Fibroblast of skin of left quadriceps (primary cell): ENCODE measurements at regions not wholly inside any gene's neighbourhood (a gene's known extent, or its start where the extent isn't known, plus 50 kb on each side); places are given as distances from the start of the nearest gene placed in this dataset.

Experiments used
- DNase-seq, 2 experiments: peaks; one replicate each; pipeline ENCODE4 v3.0.0-alpha.2; 2013; ENCODE audit warnings: low read depth in 2 of 2

GRCh38 chr4:59068722-59069418, 1958.7 kb upstream of the IGFBP7 start:
- no peak for DNase-seq

DNA sequence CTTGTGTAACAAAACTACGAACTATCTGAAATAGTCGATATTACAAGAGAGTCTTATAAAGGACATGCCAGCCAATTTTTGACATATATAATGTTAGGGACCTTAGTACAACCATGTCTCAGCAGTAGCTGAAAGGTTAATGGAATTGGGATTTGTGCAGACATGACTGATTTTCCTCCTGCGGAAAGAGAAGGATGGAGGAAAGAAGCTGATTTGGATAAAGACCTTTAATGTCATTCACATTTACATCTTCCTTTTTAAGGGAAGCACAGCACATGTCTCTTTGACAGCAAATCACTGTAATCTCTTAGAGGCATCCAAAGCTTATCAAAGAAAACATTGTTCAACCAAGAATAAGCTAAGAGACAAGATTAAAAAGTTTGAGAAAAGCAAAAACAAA, 1976.2 kb upstream of the IGFBP7 start:
- DNase-seq, result no peak

- DNase-seq, result no peak
Observed at GRCh38 chr4:59091146-59092142, 1981.3 kb upstream of the IGFBP7 start.

DNA sequence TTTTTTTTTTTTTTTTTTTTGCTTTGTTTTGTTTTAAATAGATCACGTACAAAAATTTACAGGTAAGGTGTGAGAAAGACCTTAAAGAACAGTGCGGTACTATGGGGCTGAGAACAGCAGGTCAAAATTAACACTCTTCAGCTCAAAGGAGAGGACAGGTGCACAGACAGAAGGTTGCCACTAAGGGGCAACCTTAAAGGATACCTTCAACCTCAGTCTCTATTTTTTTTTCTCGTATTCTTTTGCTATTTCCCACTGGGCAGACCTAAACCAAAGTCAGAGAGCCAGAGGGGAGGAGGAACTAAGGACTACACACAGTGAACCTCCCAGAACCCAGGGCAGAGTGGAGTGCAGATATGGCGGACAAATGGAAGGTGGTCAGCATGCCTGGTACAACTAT, 1984.3 kb upstream of the IGFBP7 start:
- no peak for DNase-seq

- DNase-seq, result no peak
Observed at GRCh38 chr4:59102311-59102710, 1992.1 kb upstream of the IGFBP7 start.

- DNase-seq, result no peak
Observed at GRCh38 chr4:59120287-59120814, 2010.2 kb upstream of the IGFBP7 start.

DNA sequence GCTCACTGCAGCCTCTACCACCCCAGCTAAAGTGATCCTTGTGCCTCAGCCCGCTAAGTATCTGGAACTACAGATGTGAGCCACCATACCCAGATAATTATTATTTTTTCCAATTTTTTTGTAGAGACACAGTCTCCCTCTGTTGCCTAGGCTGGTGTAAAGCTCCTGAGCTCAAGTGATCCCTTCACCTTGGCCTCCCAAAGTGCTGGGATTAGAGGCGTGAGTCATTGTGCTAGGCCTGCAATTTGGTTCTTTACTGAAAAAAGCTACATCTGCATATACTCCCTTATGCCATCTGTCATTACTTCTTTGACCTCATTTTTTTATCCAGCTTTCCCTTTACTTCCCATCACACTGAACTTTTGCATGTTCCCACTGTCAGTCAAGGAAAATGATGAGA, 2012.4 kb upstream of the IGFBP7 start:
- DNase-seq, result no peak

GRCh38 chr4:59126159-59126558, 2016.0 kb upstream of the IGFBP7 start:
- no peak for DNase-seq

DNA sequence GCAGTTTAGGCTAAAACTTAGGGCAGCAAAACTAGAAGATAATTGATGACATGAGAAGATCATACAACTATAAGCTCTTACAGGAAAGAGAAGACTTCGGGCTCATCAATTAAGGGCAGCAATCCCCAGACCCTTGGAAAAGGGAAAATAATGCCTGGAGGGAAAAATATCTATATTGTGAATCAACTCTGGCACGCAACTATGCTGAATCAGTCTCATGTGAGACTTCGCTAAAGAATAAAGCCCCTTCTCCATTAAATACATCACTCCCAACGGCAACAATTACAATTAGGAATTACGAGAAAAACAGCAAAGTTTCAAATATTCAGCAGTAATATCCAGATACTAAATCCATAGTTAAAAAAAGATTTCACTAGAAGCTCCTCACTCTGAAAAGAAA, 2016.8 kb upstream of the IGFBP7 start:
- DNase-seq, result no peak

DNA sequence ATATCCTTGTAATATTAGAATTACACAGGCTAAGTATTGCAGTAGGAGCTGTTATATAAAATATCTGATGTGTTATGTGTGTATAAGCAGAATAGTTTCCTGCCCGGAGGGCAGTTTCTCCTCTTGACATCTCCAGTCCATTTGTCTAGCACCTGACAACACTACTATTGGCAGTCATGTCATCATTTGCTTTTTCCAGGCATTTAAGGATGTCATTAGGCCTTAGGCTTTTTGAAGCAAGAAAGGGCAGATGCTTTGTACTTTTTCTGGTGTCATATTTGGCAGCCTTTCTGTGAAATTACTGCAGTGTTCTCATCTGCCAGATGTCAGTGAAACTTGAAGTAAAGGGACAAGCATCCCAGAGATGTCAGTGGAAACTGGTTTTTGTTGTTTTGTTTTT, 2017.6 kb upstream of the IGFBP7 start:
- DNase-seq, result no peak

GRCh38 chr4:59135248-59135985, 2025.2 kb upstream of the IGFBP7 start:
- DNase-seq, result no peak

- no peak for DNase-seq
Observed at GRCh38 chr4:59161249-59161648, 2038.9 kb upstream of the ADGRL3 start.

GRCh38 chr4:59175617-59176016, 2024.5 kb upstream of the ADGRL3 start:
- DNase-seq, result no peak

- DNase-seq, result no peak
Observed at GRCh38 chr4:59179372-59179771, 2020.8 kb upstream of the ADGRL3 start.

- no peak for DNase-seq
Observed at GRCh38 chr4:59180161-59180560, 2020.0 kb upstream of the ADGRL3 start.

GRCh38 chr4:59180969-59181368, 2019.2 kb upstream of the ADGRL3 start:
- DNase-seq, result no peak

GRCh38 chr4:59195839-59196238, 2004.3 kb upstream of the ADGRL3 start:
- no peak for DNase-seq

DNA sequence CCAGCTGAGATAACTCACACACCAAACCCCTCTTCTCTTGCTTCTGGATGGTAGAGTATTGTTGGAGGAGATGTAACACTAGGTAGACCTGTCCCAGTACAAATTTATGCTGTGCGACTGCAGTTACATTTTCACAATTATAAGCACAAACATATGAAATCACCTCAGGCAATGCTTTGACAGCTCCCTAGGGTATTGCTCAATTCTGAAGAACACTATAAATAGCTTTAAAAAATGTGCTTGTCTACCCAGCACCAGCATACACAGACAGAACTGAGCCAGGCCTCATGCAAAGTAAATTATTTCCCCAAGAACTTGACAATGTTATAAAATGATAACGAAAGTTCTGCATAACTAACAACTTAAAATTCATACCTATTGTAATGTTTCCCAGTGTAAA, 1999.1 kb upstream of the ADGRL3 start:
- peak in 1 of 2 experiments; percentile 1 for DNase-seq

DNA sequence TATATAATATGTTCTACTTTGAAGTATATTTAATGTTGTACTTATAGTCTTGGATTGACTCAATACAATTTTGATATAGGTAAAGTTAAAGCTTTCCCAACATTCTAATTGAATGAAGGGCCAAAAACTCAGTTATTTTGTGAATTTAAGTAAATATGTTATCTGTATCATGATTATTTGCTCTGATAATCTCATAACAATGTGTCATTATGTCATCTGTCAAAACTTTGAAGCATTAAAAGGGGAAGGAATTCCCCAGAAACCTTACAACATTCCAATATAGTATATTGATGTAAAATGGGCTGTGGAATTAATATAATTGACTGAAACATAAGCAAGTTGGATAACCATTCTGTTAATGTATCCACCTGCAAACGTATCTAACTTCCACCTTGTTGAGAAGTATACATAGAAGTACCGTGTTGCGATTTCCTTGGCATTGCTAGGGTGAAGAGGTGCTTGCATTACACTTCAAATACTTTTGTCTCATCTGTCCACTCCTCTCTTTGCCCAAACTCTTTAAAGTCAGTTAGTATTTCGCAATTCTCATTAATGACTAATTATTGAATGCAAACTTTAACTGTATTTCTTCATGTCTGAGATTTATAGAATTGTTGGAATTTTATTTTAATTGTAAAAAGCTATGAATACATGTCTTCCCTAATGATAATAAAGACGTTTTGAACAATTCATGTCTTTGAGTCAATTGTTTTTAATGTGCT, 1982.1 kb upstream of the ADGRL3 start:
- no peak for DNase-seq

DNA sequence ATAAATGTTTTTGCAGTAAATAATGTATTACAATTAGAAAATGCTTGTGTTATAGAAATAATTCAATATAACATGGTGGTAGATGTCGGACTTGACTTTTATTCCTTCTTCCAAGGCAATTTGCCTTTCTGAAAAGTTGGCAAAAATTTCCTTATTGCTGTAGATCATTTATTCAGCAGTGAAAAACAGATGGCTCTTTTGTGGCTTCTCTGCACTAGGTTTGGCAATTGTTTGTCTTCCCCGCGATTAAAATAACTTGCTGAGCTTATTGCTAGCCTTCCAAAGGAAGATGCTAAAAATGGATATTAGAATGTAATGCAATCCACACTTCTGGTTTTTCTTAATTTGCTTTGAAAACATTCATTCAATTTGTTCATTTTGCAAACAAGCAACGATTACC, 1977.9 kb upstream of the ADGRL3 start:
- DNase-seq, result no peak

- no peak for DNase-seq
Observed at GRCh38 chr4:59223292-59223941, 1976.7 kb upstream of the ADGRL3 start.
